ENCODE measurements at regions not wholly inside any gene's neighbourhood (a gene's known extent, or its start where the extent isn't known, plus 50 kb on each side); places are given as distances from the start of the nearest gene placed in this dataset.
"Not testable (repeated sequence)": the region's sequence is repeated elsewhere in the genome, so short reads cannot be mapped to it uniquely, and the experiment has no call there.

GRCh38 chr13:44690376-44690775 is 114.2 kb upstream of the TSC22D1 start:
- TF ChIP-seq POLR2A (IDR thresholded peaks at IDR 0.05; ENCODE audit: low read depth, low read length) (no peak), TAF1 (IDR thresholded peaks at IDR 0.05; ENCODE audit: borderline replicate concordance, low read depth, low read length) (no peak), POLR2AphosphoS5 (IDR thresholded peaks at IDR 0.05; ENCODE audit: low read depth, low read length) (no peak)
- FAIRE-seq (no peak), DNase-seq (ENCODE audit: insufficient read length) (no peak)

- TF ChIP-seq POLR2AphosphoS5 (IDR thresholded peaks at IDR 0.05; ENCODE audit: low read depth, low read length) (no peak), POLR2A (IDR thresholded peaks at IDR 0.05; ENCODE audit: low read depth, low read length) (no peak), TAF1 (IDR thresholded peaks at IDR 0.05; ENCODE audit: borderline replicate concordance, low read depth, low read length) (no peak)
- FAIRE-seq (no peak), DNase-seq (ENCODE audit: insufficient read length) (no peak)
Measured at GRCh38 chr13:44688652-44689051, 112.5 kb upstream of the TSC22D1 start.

GRCh38 chr13:44686531-44686934 is 110.4 kb upstream of the TSC22D1 start:
- DNase-seq (ENCODE audit: insufficient read length) (no peak), FAIRE-seq (no peak)
- TF ChIP-seq POLR2AphosphoS5 (IDR thresholded peaks at IDR 0.05; ENCODE audit: low read depth, low read length): no peak
- no peak for TF ChIP-seq POLR2A (IDR thresholded peaks at IDR 0.05; ENCODE audit: low read depth, low read length)
- TF ChIP-seq TAF1 (IDR thresholded peaks at IDR 0.05; ENCODE audit: borderline replicate concordance, low read depth, low read length): no peak

- DNase-seq (ENCODE audit: insufficient read length): no peak
- no peak for TF ChIP-seq POLR2AphosphoS5 (IDR thresholded peaks at IDR 0.05; ENCODE audit: low read depth, low read length)
- TF ChIP-seq TAF1 (IDR thresholded peaks at IDR 0.05; ENCODE audit: borderline replicate concordance, low read depth, low read length): no peak
- TF ChIP-seq POLR2A (IDR thresholded peaks at IDR 0.05; ENCODE audit: low read depth, low read length): no peak
- no peak for FAIRE-seq
Measured at GRCh38 chr13:44685641-44686040, 109.5 kb upstream of the TSC22D1 start.

GRCh38 chr13:44682416-44682815 is 106.3 kb upstream of the TSC22D1 start:
- not testable (repeated sequence) for DNase-seq (ENCODE audit: insufficient read length); FAIRE-seq

- TF ChIP-seq POLR2AphosphoS5 (IDR thresholded peaks at IDR 0.05; ENCODE audit: low read depth, low read length) (no peak), TAF1 (IDR thresholded peaks at IDR 0.05; ENCODE audit: borderline replicate concordance, low read depth, low read length) (no peak)
- FAIRE-seq: no peak
- DNase-seq (ENCODE audit: insufficient read length): no peak
Measured at GRCh38 chr13:44680746-44681355, 104.7 kb upstream of the TSC22D1 start.

- TF ChIP-seq POLR2AphosphoS5 (IDR thresholded peaks at IDR 0.05; ENCODE audit: low read depth, low read length) (no peak), TAF1 (IDR thresholded peaks at IDR 0.05; ENCODE audit: borderline replicate concordance, low read depth, low read length) (no peak), POLR2A (IDR thresholded peaks at IDR 0.05; ENCODE audit: low read depth, low read length) (no peak)
- FAIRE-seq (no peak), DNase-seq (ENCODE audit: insufficient read length) (no peak)
Measured at GRCh38 chr13:44679597-44679996, 103.5 kb upstream of the TSC22D1 start.

GRCh38 chr13:44678197-44678596 is 102.1 kb upstream of the TSC22D1 start:
- no peak for TF ChIP-seq TAF1 (IDR thresholded peaks at IDR 0.05; ENCODE audit: borderline replicate concordance, low read depth, low read length)
- no peak for TF ChIP-seq POLR2AphosphoS5 (IDR thresholded peaks at IDR 0.05; ENCODE audit: low read depth, low read length)
- TF ChIP-seq POLR2A (IDR thresholded peaks at IDR 0.05; ENCODE audit: low read depth, low read length): no peak
- DNase-seq (ENCODE audit: insufficient read length): no peak
- no peak for FAIRE-seq

- no peak for DNase-seq (ENCODE audit: insufficient read length)
- no peak for FAIRE-seq
- TF ChIP-seq TAF1 (IDR thresholded peaks at IDR 0.05; ENCODE audit: borderline replicate concordance, low read depth, low read length) (no peak), POLR2AphosphoS5 (IDR thresholded peaks at IDR 0.05; ENCODE audit: low read depth, low read length) (no peak), POLR2A (IDR thresholded peaks at IDR 0.05; ENCODE audit: low read depth, low read length) (no peak)
Measured at GRCh38 chr13:44676534-44676933, 100.4 kb upstream of the TSC22D1 start.

- no peak for FAIRE-seq
Measured at GRCh38 chr13:44669534-44669933, 93.4 kb upstream of the TSC22D1 start.

GRCh38 chr13:44668688-44669087 is 92.6 kb upstream of the TSC22D1 start:
- DNase-seq (ENCODE audit: insufficient read length): no peak
- FAIRE-seq: no peak
- TF ChIP-seq POLR2A (IDR thresholded peaks at IDR 0.05; ENCODE audit: low read depth, low read length) (no peak), POLR2AphosphoS5 (IDR thresholded peaks at IDR 0.05; ENCODE audit: low read depth, low read length) (no peak), TAF1 (IDR thresholded peaks at IDR 0.05; ENCODE audit: borderline replicate concordance, low read depth, low read length) (no peak)

More at GRCh38 chr13:44669534-44669933, 93.4 kb upstream of the TSC22D1 start:
- no peak for DNase-seq (ENCODE audit: insufficient read length)
- TF ChIP-seq POLR2A (IDR thresholded peaks at IDR 0.05; ENCODE audit: low read depth, low read length) (no peak), TAF1 (IDR thresholded peaks at IDR 0.05; ENCODE audit: borderline replicate concordance, low read depth, low read length) (no peak), POLR2AphosphoS5 (IDR thresholded peaks at IDR 0.05; ENCODE audit: low read depth, low read length) (no peak)

- FAIRE-seq (peak; percentile 84), DNase-seq (ENCODE audit: insufficient read length) (no peak)
- TF ChIP-seq POLR2AphosphoS5 (IDR thresholded peaks at IDR 0.05; ENCODE audit: low read depth, low read length) (no peak), POLR2A (IDR thresholded peaks at IDR 0.05; ENCODE audit: low read depth, low read length) (no peak), TAF1 (IDR thresholded peaks at IDR 0.05; ENCODE audit: borderline replicate concordance, low read depth, low read length) (no peak)
Measured at GRCh38 chr13:44667943-44668342, 91.8 kb upstream of the TSC22D1 start.

- FAIRE-seq; DNase-seq (ENCODE audit: insufficient read length): not testable (repeated sequence)
Measured at GRCh38 chr13:44666538-44666937, 90.4 kb upstream of the TSC22D1 start.
